GM23248 (cell line): ENCODE measurements at regions not wholly inside any gene's neighbourhood (a gene's known extent, or its start where the extent isn't known, plus 50 kb on each side); places are given as distances from the start of the nearest gene placed in this dataset.

Experiments
- DNase-seq: peaks from one replicate; pipeline ENCODE4 v3.0.0-alpha.2; 2015
- H2AFZ ChIP-seq: fragments of 200-600 bp; sonication (generic); 2 replicates; pipeline ENCODE4 v1.6.1; 2016; ENCODE audit warnings: antibody characterized with exemption
- H3F3A ChIP-seq: fragments of 200-600 bp; sonication (generic); 2 replicates; pipeline ENCODE4 v1.6.1; 2016; ENCODE audit warnings: mild to moderate bottlenecking, antibody characterized with exemption, mixed run types; ENCODE audit not compliant: insufficient read depth
- H3K27ac ChIP-seq: fragments of 200-600 bp; sonication (generic); 2 replicates; pipeline ENCODE4 v1.5.1; 2016; ENCODE audit warnings: mild to moderate bottlenecking
- H3K27me3 ChIP-seq: fragments of 200-600 bp; sonication (generic); replicated peaks from 2 replicates; pipeline ENCODE4 v1.6.1; 2016; ENCODE audit warnings: mild to moderate bottlenecking; ENCODE audit not compliant: insufficient read depth
- H3K36me3 ChIP-seq: fragments of 200-600 bp; sonication (generic); 2 replicates; pipeline ENCODE4 v1.6.1; 2016; ENCODE audit warnings: low read depth, mild to moderate bottlenecking
- H3K4me1 ChIP-seq: fragments of 200-600 bp; sonication (generic); 2 replicates; pipeline ENCODE4 v1.6.1; 2016; ENCODE audit warnings: mild to moderate bottlenecking; ENCODE audit not compliant: insufficient read depth
- H3K4me2 ChIP-seq: fragments of 200-600 bp; sonication (generic); one replicate; pipeline ENCODE4 v1.6.1; 2016; ENCODE audit warnings: mild to moderate bottlenecking; ENCODE audit not compliant: unreplicated experiment
- H3K4me3 ChIP-seq: fragments of 200-600 bp; sonication (generic); 2 replicates; pipeline ENCODE4 v1.5.1; 2016; ENCODE audit warnings: mild to moderate bottlenecking
- H3K79me2 ChIP-seq: fragments of 200-600 bp; sonication (generic); 2 replicates; pipeline ENCODE4 v1.6.1; 2016; ENCODE audit warnings: mild to moderate bottlenecking; ENCODE audit not compliant: insufficient read depth
- H3K9ac ChIP-seq: fragments of 200-600 bp; sonication (generic); 2 replicates; pipeline ENCODE4 v1.6.1; 2016; ENCODE audit warnings: mild to moderate bottlenecking
- H3K9me2 ChIP-seq: fragments of 200-600 bp; sonication (generic); 2 replicates; pipeline ENCODE4 v1.6.1; 2016; ENCODE audit warnings: mixed run types, mild to moderate bottlenecking, moderate library complexity; ENCODE audit not compliant: insufficient read depth
- H3K9me3 ChIP-seq: fragments of 200-600 bp; sonication (generic); one replicate; pipeline ENCODE4 v1.6.1; 2017; ENCODE audit warnings: low read depth
- H4K20me1 ChIP-seq: fragments of 200-600 bp; sonication (generic); 2 replicates; pipeline ENCODE4 v1.6.0; 2016; ENCODE audit not compliant: insufficient read depth
- EZH2 ChIP-seq: fragments of 200-600 bp; sonication (generic); IDR thresholded peaks from 2 replicates; pipeline ENCODE4 v1.6.1; 2018; ENCODE audit warnings: antibody characterized with exemption, mild to moderate bottlenecking; ENCODE audit not compliant: insufficient read depth, poor library complexity, severe bottlenecking
- EZH2phosphoT487 ChIP-seq: fragments of 200-600 bp; sonication (generic); IDR thresholded peaks from 2 replicates; pipeline ENCODE4 v1.6.1; 2018; ENCODE audit warnings: antibody characterized with exemption, moderate library complexity, mild to moderate bottlenecking, low read depth; ENCODE audit not compliant: insufficient read depth
- WGBS, 2 experiments: methylation state at CpG; one replicate each; pipeline ENCODE4 v1.1.6; 2015 to 2017; ENCODE audit warnings: low lambda C conversion rate in 2 of 2, low coverage in 1 of 2; ENCODE audit errors: missing lambda C conversion rate in 2 of 2; 5-methylcytosine and 5-hydroxymethylcytosine counted together
- in situ Hi-C: fragments of 300-500 bp; cut with MboI; formaldehyde crosslinking; loops from 2 replicates; pipeline ENCODE4 v1.15.0; 2020

DNA sequence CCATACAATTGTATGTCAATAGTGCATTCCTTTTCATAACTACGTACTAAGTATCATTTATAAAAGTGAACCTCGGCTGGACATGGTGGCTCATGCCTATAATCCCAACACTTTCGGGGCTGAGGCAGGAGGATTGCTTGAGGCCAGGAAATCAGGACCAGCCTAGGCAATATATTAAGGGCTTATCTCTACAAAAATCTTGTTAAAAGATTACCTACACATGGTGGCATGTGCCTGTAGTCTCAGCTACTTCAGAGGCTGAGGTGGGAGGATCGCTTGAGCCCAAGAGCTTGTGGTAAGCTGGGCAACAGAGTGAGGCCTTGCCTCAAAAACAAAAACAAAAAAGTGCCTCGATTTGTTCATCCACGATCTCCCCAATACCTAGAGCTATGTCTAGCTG, 449.7 kb upstream of the SULF2 start:
- DNase-seq: no peak
- Histone ChIP-seq H3K9ac (no peak overlapping the region), H3K9me2 (no peaks in the 10 kb centered on the region)

DNA sequence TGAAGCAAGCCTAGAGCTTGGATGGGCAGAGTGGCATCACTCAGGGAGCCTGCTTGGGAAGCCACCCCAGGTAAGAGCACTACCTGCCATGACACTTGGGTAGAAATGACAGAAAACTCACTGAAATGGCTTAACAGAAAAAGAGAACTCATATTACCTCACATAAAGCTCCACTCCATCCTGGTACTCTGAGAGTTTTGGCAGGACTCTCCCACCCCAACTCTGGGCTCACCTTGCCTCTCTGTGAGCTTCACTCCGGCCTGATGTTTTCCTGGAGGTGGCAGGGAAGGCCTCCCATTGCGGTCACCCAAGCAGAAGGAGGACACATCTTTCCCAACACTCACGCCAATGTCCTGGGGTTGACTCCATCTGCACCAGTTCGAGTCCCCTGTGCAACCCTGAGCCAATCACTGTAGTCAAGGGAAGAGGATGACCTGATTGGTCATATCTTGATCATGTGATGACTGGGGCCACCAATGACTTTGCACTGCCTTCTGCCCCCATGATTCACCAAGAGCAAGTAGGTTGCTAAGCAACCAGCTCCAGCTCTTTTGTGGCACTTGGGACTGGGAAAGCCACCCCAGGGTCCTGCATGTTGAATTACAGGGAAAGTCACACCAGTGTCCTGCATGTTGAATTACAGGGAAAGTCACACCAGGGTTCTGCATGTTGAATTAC, 446.1 kb upstream of the SULF2 start:
- H4K20me1 ChIP-seq: no peaks in the 10 kb centered on the region
- no peak overlapping the region for H3K27ac ChIP-seq
- H3K79me2 ChIP-seq: no peaks in the 10 kb centered on the region
- H3K9ac ChIP-seq: no peak overlapping the region
- H3K4me2 ChIP-seq: no peak overlapping the region
- WGBS, 2 experiments: 50 to 52% methylated on average over 4 of the region's 4 CpGs
- no peak for DNase-seq
- no peak for TF ChIP-seq EZH2
- no peak for TF ChIP-seq EZH2phosphoT487
- no peaks in the 10 kb centered on the region for H3K9me3 ChIP-seq
- no peaks in the 10 kb centered on the region for H3K36me3 ChIP-seq
- no peaks in the 10 kb centered on the region for H3F3A ChIP-seq
- in situ Hi-C loops: no loop called here
- peaks cover 5% of the 10 kb centered on the region; the same call in 1 of the 2 replicates for H3K27me3 ChIP-seq
- no peak overlapping the region for H3K4me3 ChIP-seq
- no peak overlapping the region for H2AFZ ChIP-seq
- no peaks in the 10 kb centered on the region for H3K9me2 ChIP-seq
- no peaks in the 10 kb centered on the region for H3K4me1 ChIP-seq

More for the DNA sequence above, 449.7 kb upstream of the SULF2 start:
- 45 to 55% methylated on average over 6 of the region's 6 CpGs for WGBS, 2 experiments
- H3K36me3 ChIP-seq: no peaks in the 10 kb centered on the region
- no peaks in the 10 kb centered on the region for H4K20me1 ChIP-seq
- peaks cover 5% of the 10 kb centered on the region; the same call in 1 of the 2 replicates for H3K27me3 ChIP-seq
- H3K4me3 ChIP-seq: no peak overlapping the region
- H2AFZ ChIP-seq: no peak overlapping the region
- H3K27ac ChIP-seq: no peak overlapping the region
- in situ Hi-C loops: no loop called here
- no peak overlapping the region for H3K4me2 ChIP-seq
- TF ChIP-seq EZH2phosphoT487: no peak
- TF ChIP-seq EZH2: no peak
- no peaks in the 10 kb centered on the region for H3K79me2 ChIP-seq
- H3F3A ChIP-seq: peaks cover 8% of the 10 kb centered on the region; the same call in 1 of the 2 replicates
- no peaks in the 10 kb centered on the region for H3K9me3 ChIP-seq
- no peaks in the 10 kb centered on the region for H3K4me1 ChIP-seq

DNA sequence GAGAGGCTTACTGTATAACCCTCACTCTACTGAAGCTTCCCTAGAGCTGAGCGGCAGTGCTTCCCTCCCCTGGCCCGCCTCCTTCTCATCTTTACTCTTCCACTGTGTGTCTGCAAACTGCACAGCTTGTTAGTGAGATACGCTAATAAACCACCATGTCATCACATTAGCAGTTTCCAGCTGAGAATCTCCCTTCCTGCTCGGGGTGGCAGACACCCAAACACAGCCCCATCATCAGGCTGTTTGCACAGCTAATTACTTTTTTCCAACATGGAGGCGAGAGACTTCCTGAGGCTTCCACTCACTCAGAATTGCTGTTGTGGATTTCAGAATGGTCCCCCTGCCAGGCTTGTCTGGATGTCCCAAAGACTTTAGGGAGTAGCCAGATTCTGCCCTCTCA, 444.9 kb upstream of the SULF2 start:
- Histone ChIP-seq H3F3A (no peaks in the 10 kb centered on the region), H3K9ac (no peak overlapping the region), H4K20me1 (no peaks in the 10 kb centered on the region), H3K27ac (no peak overlapping the region), H3K9me3 (no peaks in the 10 kb centered on the region), H3K27me3 (no peaks in the 10 kb centered on the region), H3K4me2 (no peak overlapping the region), H3K4me1 (no peaks in the 10 kb centered on the region), H3K79me2 (no peaks in the 10 kb centered on the region), H2AFZ (no peak overlapping the region), H3K9me2 (no peaks in the 10 kb centered on the region), H3K36me3 (no peaks in the 10 kb centered on the region), H3K4me3 (no peak overlapping the region)
- 47 to 49% methylated on average over 5 of the region's 5 CpGs for WGBS, 2 experiments
- no peak for DNase-seq
- TF ChIP-seq EZH2 (no peak), EZH2phosphoT487 (no peak)
- in situ Hi-C loops: no loop called here

DNA sequence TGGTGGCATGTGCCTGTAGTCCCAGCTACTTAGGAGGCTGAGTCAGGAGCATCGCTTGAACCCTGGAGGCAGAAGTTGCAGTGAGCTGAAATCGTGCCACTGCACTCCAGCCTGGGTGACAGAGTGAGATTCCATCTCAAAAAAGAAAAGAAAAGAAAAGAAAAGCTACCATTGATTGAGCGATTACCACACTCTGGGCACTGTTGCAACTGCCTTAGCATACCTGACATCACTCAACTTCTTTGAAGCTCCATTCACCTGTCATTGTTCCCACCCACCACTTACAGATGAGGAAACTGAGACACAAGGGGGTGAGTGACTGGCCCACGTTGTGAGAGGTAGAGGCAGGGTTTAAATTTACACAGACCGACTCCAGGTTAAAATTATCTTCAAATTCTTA, 442.1 kb upstream of the SULF2 start:
- no peak overlapping the region for H3K27ac ChIP-seq
- no peaks in the 10 kb centered on the region for H4K20me1 ChIP-seq
- TF ChIP-seq EZH2: no peak
- no peak for TF ChIP-seq EZH2phosphoT487
- no peak for DNase-seq
- no peaks in the 10 kb centered on the region for H3K4me1 ChIP-seq
- no peaks in the 10 kb centered on the region for H3K79me2 ChIP-seq
- H3K4me3 ChIP-seq: no peak overlapping the region
- in situ Hi-C loops: loop anchor here (10.0 kb wide), 1 partner anchor 57 kb away; no protein-coding TSS in a partner anchor
- WGBS, 2 experiments: 42 to 50% methylated on average over 5 of the region's 5 CpGs
- no peaks in the 10 kb centered on the region for H3K36me3 ChIP-seq
- H3K4me2 ChIP-seq: no peak overlapping the region
- H3K9me2 ChIP-seq: no peaks in the 10 kb centered on the region
- H3F3A ChIP-seq: no peaks in the 10 kb centered on the region
- H3K27me3 ChIP-seq: no peaks in the 10 kb centered on the region
- H3K9me3 ChIP-seq: no peaks in the 10 kb centered on the region
- no peak overlapping the region for H3K9ac ChIP-seq
- H2AFZ ChIP-seq: no peak overlapping the region
